Stimulated activated CD8-positive, alpha-beta memory T cell treated with anti-CD3 and anti-CD28 coated beads, Interleukin-12 subunit alpha, Interleukin-12 subunit beta, amount 100 ng/mL, for 24 hours (primary cell): ENCODE measurements at regions not wholly inside any gene's neighbourhood (a gene's known extent, or its start where the extent isn't known, plus 50 kb on each side); places are given as distances from the start of the nearest gene placed in this dataset.
"Not testable (repeated sequence)": the region's sequence is repeated elsewhere in the genome, so short reads cannot be mapped to it uniquely, and the experiment has no call there.

Experiments used
- DNase-seq: peaks from one replicate; pipeline ENCODE4 v3.0.0-alpha.2; 2020; ENCODE audit errors: extremely low read depth

DNA sequence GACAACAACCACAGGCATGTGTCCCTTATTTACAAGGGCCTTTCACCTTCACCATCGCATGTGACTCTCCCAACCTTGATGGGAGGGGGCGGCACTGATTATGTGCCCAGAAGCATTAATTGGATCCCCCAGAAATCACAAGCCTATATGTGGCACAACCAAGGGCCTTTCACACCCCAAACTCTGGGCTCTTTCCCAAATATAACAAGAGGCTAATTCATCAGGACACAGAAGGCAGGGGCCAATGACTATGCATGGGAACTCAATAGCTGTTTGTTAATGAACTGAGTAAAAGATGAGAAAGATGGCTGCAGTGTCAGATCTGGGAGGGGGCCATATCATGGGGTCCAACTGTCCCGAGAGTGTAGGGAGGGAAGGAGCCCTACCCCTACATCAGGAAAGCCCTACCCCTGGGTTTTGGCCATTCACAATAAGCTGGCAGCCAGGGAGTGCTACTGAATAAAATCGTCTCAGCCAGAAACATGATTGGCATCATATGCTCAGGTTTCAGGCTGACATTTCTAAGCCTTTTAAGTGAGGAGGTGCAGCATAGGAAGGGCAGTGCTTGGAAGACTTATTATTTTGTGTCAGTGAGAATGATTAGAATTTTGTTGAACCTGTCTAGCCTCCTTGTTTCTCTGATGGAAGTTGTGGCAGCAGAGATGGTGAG lies 814.4 kb upstream of the AMELY start:
- no peak for DNase-seq

DNA sequence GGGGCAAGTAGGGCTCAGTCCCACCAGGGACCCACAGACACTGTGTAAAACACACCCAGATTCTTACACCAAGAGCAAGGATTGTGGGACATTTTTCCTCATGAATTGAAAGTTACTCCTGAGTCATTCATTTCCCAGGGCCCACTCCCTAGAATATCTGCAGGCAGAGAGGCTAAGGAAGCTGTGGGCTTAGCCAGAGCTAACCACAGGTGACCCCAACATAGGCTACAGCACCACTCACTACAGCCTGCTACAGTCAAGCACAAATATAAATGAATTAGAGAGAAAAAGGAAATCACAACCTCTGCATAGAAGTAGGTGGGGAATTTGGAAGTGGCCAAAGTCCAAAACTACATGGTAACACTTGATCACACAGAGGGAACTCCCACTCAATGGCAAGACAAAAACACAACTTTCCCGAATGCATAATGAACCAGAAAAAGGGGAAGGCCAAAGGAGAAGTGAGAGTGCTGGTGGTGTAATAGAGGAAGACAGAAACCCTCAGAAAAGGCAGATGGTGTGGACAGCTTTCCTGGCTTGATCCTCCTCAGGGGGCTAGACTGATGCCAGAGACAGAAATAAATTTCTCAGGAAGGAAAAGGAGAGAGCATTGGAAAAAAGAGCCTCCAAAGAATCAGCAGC lies 812.6 kb upstream of the AMELY start:
- DNase-seq: no peak

DNA sequence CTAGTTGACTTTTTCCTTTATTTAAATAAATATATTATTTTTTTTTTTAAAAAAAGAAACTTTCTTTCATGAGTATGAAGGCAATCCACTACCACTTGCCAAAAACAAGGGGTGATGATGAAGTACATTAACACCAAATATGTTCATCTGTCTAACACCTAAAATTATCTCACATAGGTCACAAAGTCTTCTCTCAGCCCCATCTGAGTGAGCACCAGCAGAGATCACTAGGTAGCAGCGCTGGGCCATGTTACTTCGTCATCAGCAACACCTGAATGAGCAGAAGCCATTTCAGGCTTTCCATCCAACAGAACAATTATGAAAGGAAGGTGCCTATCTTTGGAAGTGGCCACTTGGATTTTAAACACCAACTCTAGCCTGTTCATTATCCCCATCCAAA lies 811.6 kb upstream of the AMELY start:
- DNase-seq: no peak

DNA sequence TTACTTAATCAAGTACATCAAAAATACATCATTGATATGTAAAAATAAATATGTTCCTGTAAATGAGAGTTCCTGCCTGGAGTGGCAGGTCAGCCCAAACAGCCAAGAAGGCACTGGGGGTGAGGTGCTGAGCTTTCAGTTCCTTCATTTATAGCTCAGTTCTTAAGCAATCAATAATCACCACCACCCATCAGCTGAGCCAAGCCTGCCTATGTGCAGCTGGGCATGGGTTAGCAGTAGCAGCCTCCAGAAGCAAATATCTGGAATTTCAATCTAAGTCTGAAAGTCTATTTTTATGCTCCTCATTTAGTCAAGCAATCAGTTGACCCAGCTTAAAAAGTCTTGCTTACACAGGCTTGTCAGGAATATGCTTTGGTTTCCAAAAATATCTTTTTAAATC lies 811.0 kb upstream of the AMELY start:
- no peak for DNase-seq

DNA sequence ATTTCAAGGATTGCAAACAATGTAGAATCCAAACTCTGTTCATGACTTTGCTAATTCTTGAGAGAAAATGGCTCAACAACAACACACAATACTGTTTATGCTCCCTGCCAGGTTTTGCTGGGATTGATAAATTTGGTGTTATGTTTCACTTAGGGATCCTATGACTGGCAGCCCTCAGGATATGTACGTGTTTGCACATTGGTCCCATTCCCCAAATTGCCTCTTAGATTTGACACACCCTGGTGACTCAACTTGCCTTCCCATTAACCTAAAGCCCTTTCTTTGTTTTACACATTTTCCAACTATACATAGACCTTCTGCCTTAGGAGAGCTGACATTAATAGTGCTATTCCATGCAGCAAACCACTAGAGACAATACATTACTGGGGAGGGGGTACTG lies 809.4 kb upstream of the AMELY start:
- DNase-seq: no peak

DNA sequence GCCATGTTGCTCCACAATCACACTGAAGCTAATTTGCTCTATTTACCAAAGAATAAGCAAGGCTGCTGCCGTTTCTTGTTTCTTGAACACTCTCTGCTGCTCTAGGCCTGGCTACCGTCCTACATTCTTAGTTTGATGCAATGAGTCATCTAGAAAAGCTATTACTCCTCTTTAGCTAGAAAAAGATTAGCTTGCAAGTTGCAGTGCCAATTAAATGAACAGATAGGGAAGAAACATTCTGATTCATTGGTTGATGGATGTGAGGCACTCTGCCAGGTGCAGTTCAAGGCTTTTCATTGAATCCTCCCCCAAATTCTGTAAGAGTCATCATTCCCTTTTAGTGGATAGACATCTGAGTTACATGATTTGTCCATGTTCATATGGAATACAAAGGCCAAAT lies 807.7 kb upstream of the AMELY start:
- no peak for DNase-seq

DNA sequence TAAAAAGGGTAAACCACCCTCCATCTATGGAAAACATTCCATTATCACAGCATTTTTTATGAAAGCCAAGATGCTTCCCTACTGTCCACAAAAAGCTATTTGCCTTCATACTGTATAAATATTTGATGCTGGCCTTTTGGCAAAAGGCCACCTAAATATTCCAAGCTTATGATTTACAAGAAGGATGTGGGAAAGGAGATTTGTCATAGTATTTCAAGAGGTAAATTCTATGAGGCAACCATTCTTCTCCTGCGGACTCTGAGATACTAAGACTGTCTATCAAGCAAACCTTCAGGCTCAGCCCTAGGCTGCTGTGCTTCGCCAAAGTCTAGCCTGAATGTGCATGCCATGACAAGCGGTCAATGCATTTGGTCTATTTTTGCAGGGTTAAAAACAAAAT lies 807.1 kb upstream of the AMELY start:
- DNase-seq: no peak

DNA sequence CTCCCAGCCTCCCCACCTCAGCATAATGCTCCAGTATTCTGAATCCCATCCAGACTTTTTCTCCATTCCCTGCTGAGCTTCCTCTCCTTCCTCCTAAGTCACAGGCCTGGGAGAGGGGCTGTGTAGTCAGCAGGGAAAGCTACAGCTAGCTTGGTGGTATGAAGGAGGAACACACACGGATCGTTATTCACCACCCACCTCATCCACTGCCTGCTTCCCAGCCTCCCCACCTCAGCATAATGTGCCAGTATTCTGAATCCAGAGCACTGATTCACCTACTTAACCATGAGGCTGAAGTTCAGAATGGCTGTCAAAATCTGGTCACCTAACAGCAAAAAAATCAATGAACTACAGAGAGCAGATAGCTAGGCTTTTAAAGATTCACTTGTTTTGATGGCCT lies 806.6 kb upstream of the AMELY start:
- no peak for DNase-seq

DNA sequence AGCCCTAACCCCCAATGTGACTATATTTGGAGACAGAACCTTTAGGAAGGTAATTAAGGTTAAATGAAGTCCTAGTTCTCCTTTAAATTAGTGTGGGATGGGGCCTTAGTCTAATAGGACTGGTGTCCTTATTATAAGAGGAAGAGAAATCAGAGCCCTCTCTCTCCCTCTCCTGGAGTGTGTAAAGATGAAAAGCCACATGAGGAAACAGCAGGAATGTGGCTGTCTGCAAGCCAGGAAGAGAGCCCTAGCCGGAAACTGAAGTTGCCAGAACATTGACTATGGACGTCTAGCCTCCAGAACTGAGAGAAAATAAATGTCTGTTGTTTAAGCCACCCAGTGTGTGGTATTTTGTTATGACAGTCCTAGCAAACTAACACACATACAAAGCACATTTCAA lies 802.9 kb upstream of the AMELY start:
- DNase-seq: no peak

DNA sequence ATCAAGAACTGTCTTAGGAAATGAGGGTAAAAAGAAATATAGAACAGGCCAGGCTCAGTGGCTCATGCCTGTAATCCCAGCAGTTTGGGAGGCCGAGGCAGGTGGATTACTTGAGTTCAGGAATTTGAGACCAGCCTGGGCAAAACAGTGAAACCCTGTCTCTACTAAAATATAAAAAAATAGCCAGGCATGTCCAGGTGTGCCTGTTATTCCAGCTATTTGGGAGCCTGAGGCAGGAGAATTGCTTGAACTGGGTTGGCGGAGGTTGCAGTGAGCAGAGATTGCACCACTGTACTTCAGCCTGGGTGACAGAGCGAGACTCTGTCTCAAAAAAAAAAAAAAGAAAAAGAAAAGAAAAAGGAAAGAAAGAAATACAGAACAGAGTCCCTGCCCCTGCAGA lies 802.2 kb upstream of the AMELY start:
- not testable (repeated sequence) for DNase-seq

DNA sequence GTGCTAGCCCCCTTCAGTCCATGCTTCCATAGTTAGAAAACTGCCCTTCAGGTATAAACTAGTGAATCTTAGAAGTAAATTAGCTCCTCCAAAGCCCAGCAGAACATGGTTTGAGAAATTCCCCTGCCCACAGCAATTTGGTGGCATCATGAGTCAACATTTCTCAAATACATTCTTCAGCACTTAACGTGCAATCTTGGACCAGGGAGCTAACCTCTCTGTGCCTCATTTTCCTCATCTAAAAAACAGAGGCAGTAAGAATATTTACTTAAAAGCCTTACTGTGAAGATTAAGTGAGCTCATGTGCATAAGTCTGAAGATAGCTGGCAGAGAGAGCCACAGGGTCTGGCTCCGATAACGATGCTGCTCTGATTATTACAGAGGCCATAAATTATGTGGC lies 800.7 kb upstream of the AMELY start:
- DNase-seq: no peak

DNA sequence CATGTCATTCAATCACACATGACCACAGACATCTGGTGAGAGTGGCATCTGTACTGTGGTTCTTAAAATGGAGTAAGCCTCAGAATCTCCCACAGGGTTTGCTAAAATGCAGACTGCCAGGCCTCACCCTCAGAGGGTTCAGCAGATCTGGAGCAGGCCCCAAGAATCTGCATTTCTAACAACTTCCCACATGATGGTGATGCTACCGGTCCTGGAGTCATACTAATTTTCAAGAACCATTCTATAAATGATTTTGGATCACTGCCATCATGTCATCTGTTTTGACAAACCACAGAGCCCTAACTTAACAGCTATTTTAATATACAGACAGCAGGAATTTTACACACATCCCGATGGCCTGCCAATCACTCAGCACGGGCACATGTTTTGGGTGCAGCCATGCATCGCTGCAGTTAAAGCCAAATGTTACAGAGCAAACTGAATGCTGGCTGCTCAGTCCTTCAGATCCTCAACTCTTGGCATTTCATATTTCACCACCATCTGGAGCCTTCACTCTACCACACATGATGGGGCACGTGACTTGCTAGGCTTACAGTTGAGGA lies 792.1 kb upstream of the AMELY start:
- no peak for DNase-seq

DNA sequence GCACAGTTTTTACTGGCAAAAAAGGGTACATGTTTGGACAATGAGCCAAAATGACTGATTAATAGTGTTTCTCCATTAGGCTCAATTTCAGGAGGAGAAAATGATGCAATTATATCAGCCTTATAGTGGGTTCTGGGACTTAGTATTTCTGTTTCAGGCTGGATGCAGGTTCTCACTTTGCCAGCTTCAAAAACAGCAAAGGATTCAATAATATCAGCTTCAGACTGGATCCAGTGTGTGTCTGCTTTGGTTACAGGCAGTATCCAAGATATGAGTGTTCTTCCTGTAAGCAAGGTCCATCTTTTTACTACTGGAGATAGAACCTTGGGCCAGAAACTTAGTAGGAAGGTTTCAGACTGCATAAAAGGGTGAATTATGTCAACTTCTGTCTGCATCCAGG lies 790.9 kb upstream of the AMELY start:
- DNase-seq: no peak

DNA sequence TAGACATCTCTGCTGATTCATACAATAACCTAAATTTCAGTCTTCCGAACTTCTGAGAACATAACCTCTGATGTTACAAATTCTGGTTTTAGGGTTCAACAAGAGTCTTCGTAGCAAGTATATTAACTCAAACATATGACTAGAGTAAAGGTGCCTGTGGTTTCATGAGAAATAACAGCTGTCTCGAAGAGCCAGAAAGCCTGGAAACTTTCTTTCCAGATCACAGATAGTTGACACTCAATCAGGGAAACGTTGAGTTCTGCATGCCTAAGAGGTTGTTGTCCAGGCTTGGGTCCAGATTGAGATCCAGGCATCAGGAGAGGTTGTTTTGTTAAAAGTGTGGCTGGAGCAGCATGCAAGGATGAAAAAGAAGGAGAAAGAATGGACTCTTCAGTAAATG lies 790.1 kb upstream of the AMELY start:
- DNase-seq: no peak

DNA sequence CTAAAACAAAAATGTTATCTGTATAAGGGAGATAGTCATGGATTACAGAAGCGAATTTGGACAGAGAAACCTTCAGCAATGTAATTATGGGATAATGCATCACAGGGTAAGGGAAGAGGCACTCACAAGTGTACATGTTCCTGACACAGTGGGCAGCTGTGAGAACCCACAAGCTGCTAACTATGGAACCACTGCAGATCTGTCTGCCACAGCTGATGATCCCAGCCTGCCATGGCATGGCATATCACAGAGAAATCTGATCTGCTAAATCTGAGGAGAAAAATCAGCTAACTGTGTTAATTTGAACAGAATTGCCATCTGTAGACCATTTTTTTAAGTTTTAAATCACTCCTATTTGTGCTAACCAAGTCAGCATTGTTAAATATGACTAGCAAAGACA lies 786.0 kb upstream of the AMELY start:
- DNase-seq: no peak

DNA sequence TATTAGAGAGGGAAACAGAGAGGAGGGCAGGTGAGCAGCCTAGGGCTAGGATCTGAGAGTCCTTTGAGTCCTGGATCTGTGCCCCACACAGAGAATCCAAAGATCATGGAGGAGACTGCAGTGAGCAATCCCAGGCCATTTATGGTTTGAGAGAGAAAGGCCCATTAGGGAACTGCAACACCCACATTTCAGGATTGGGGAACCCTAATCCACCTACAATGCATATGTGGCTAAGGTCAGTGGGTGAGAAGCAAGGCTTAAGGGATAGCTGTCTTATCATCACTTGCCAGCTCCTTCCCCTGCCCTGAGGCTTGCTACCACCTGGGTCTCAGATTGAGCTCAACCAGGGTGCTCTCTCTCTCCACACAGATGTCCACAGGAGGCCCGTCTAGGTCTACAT lies 781.1 kb upstream of the AMELY start:
- no peak for DNase-seq

DNA sequence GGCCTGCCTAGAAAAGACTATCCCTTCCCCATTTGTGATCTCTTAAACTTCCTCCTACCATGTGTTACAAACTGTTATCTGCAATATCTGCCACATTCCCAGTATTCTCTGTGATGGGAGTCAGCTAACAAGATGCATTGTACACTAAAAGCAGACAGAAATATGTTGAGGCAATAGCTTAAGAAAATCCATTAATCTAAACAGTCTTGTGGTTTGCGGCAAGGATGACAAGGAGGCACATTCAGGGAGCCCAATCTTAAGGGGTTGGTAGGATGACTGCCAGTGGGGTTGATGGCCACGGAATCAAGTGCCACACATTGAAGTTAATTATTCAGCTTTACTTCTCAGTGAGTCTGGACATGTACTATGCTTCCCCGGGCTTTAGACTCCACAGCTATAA lies 775.5 kb upstream of the AMELY start:
- DNase-seq: no peak

DNA sequence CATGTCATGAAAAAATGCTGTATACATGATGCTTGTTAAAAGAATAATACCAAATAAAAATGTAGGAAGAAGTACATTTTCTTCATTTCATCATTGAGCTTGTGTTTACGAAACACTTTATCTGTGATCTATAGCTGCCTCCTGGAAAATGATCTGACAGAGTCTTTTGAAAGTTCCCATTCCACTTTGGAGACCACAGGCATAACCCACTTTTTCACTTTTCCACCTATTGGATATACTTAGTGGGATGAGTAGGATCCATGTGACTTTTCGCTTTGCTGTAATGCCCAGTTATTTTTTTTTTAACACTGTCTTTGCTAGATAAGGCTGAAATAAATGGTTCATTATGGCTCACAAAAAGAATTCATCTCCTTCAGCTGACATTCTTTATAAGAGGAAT lies 773.0 kb upstream of the AMELY start:
- DNase-seq: no peak

DNA sequence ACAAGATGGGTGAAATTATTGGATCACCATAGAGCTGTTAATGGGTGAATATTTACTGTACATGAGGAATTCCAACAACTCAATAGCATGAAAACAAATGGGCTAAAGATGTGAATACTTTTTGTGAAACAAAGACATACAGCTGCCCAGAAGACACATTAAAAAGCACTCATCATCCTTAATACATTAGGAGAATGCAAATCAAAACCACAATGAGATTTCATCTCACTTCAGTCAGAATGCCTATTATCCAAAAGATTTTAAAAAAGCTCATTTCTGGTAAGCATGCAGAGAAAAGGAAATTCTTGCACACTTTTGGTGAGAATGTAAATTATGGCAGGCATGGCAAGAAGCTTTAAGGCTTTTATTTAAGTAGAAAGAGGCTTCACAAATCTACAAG lies 770.8 kb upstream of the AMELY start:
- no peak for DNase-seq

DNA sequence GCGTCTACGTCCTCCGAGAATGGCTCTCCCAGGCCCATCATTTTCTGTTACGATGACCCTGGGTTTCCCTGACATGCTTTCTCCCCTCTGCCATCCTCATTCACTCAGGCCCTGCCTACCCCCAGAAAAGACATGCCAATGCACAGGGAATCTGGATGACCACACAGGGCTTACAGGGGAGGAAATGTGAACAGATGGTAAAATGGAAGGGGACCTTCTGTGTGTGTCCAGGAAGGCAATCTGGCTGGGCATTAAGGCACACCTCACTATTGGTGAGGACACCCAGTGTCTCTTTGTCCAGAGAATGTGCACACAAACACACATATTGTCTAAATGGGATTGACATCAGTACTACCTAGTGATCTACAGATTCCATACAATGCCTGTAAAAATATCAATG lies 769.9 kb upstream of the AMELY start:
- DNase-seq: no peak

DNA sequence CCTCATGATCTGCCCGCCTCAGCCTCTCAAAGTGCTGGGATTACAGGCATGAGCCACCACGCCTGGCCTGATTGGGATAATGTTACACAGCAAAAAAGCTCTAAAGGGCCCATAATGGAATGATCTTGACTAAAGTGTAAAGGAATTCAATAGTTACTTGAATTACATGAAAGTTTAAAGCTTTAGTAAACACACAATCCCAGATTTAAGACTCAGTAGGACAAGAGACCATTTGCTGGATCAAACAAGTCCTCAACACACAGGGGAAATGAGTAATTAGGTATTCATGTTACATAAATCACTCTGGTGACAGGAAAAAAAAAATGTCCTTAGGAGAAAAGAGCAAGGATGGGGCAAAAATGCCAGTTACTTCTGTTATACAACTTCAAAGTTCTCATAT lies 762.9 kb upstream of the AMELY start:
- DNase-seq: no peak

DNA sequence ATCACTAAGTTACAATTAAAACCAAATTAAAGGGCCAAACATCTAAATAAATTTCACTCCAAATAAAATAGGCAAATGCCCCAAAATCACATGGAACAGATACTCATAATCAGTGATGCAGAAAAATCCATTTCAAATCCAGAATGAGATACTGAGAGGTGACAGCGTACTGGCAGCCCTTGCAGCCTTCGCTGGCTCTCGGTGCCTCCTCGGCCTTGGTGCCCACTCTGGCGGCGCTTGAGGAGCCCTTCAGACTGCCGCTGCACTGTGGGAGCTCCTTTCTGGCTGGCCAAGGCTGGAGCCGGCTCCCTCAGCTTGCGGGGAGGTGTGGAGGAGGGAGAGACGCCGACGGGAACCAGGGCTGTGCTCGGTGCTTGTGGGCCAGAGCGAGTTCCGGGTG lies 761.2 kb upstream of the AMELY start:
- no peak for DNase-seq

DNA sequence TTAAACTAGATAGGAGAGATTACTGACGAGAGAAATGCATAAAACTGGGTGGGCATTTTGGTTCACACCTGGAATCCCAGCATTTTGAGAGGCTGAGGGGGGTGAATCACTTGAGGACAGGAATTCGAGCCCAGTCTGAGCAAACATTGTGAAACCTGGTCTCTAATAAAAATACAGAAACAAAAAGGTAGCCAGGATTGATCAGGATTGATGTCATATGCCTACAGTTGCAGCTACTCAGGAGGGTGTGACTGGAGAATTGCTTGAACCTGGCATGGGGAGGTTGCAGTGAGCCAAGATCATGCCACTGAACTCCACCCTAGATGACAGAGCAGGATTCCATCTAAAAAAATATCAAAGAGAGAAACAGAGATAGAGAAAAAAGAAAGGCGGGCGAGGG lies 751.7 kb upstream of the AMELY start:
- DNase-seq: no peak

DNA sequence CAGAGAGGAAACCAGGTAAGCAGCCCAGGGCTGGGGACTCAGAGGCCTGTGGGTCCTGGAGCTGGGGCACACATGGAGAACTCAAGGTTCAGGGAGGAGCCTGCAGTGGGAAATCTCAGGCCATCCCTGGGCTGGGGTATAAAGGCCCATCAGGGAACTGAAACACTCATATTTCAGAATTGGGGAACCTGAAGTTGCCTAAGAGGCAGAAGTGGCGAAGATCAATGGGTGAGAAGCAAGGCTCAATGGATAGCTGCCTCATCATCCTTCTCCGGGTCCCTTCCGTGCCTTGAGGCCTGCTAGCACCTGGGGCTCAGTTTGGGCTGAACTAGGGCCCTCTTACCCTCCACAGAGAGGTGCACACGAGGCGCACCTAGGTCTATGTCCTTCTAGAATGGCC lies 747.5 kb upstream of the AMELY start:
- no peak for DNase-seq
